ENCODE measurements at regions not wholly inside any gene's neighbourhood (a gene's known extent, or its start where the extent isn't known, plus 50 kb on each side); places are given as distances from the start of the nearest gene placed in this dataset.

- H3K27me3 ChIP-seq (ENCODE audit: control insufficient read depth in 2 of 2, insufficient read depth in 2 of 2, low read length in 2 of 2), result peaks cover 10 to 12% of the 10 kb centered on the region in 2 experiments
- no peak overlapping the region for H3K4me2 ChIP-seq (ENCODE audit: insufficient read depth, low read length)
- H3K4me3 ChIP-seq (replicated peaks in 1 of 3; ENCODE audit: insufficient read depth in 1 of 3, low read depth in 1 of 3, low read length in 3 of 3), result no peak overlapping the region
- H3K4me1 ChIP-seq (ENCODE audit: control insufficient read depth, extremely low read depth, insufficient read depth, low read length), result no peaks in the 10 kb centered on the region
- no peak overlapping the region for H3K27ac ChIP-seq (ENCODE audit: insufficient read depth, low read depth, low read length)
- no peaks in the 10 kb centered on the region for H3K9me3 ChIP-seq (replicated peaks; ENCODE audit: control insufficient read depth, insufficient read depth, low read length)
- H2AFZ ChIP-seq (ENCODE audit: low read depth, low read length), result no peak overlapping the region
- ChIA-PET POLR2A (no interaction called here), CTCF (no interaction called here)
- no peak for FAIRE-seq
- intact Hi-C loops (cut with micrococcal nuclease) (no loop called here), dilution Hi-C loops (cut with MboI; ENCODE audit: extremely low pct_ligation_motif_present, low sequenced_read_pairs) (no loop called here)
- no peaks in the 10 kb centered on the region for H3K9me1 ChIP-seq (replicated peaks; ENCODE audit: control insufficient read depth, extremely low read depth, insufficient read depth, low read length)
- TF ChIP-seq FOS (IDR thresholded peaks at IDR 0.05; ENCODE audit: borderline replicate concordance, insufficient read depth, low read length) (no peak), EZH2 (IDR thresholded peaks at IDR 0.05; ENCODE audit: borderline replicate concordance, low read depth, low read length, severe bottlenecking) (no peak), JUN (IDR thresholded peaks at IDR 0.05; ENCODE audit: borderline replicate concordance, insufficient read depth, insufficient read length, low read depth) (no peak), GATA2 (IDR thresholded peaks at IDR 0.05; ENCODE audit: insufficient read depth, insufficient read length, low read depth, low read length) (no peak)
- TF ChIP-seq, protein P1, sequence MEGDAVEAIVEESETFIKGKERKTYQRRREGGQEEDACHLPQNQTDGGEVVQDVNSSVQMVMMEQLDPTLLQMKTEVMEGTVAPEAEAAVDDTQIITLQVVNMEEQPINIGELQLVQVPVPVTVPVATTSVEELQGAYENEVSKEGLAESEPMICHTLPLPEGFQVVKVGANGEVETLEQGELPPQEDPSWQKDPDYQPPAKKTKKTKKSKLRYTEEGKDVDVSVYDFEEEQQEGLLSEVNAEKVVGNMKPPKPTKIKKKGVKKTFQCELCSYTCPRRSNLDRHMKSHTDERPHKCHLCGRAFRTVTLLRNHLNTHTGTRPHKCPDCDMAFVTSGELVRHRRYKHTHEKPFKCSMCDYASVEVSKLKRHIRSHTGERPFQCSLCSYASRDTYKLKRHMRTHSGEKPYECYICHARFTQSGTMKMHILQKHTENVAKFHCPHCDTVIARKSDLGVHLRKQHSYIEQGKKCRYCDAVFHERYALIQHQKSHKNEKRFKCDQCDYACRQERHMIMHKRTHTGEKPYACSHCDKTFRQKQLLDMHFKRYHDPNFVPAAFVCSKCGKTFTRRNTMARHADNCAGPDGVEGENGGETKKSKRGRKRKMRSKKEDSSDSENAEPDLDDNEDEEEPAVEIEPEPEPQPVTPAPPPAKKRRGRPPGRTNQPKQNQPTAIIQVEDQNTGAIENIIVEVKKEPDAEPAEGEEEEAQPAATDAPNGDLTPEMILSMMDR (IDR thresholded peaks at IDR 0.05; ENCODE audit: extremely low read depth in 1 of 2, insufficient read depth in 1 of 2, low read depth in 1 of 2, low read length in 2 of 2), result no peak
- no peak for DNase-seq (ENCODE audit: low read depth, low spot score)
- H4K20me1 ChIP-seq (replicated peaks; ENCODE audit: control insufficient read depth, extremely low read depth, insufficient read depth, low read length), result no peaks in the 10 kb centered on the region
- no TSS peak for BruUV-seq (replicated peaks)
- no peak overlapping the region for H3K9ac ChIP-seq (replicated peaks; ENCODE audit: extremely low read depth, insufficient read depth, low read length)
- no peaks in the 10 kb centered on the region for H3K36me3 ChIP-seq (ENCODE audit: control insufficient read depth in 2 of 2, extremely low read depth in 1 of 2, insufficient read depth in 2 of 2, low read length in 2 of 2)
- no peaks in the 10 kb centered on the region for H3K79me2 ChIP-seq (ENCODE audit: control insufficient read depth, insufficient read depth, low read length)
These were observed 80.2 kb upstream of the PRDM1 start for GRCh38 chr6:106005954-106006353.

DNA sequence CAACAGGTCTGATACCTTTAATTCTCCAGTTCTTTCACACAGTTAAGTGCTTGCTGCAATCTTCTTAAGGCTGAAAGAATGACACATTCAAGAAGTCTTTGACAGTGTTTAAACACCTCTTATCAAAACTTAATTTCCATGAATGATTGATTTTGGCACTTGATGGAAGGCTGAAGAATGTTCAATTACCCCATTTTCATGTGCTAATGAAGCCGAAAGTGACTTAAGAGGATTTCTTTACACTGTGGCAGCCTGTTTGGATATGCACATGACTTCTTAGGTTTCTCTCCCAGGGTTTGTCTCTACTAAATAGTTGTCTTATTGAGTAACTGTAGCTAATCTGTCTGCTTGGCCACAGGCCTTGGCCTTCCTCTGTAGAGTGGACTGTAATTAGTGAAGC, 81.1 kb upstream of the PRDM1 start:
- Histone ChIP-seq H3K36me3 (ENCODE audit: control insufficient read depth in 2 of 2, extremely low read depth in 1 of 2, insufficient read depth in 2 of 2, low read length in 2 of 2) (no peaks in the 10 kb centered on the region), H3K4me3 (replicated peaks in 1 of 3; ENCODE audit: insufficient read depth in 1 of 3, low read depth in 1 of 3, low read length in 3 of 3) (no peak overlapping the region), H3K4me2 (ENCODE audit: insufficient read depth, low read length) (no peak overlapping the region), H3K9me3 (replicated peaks; ENCODE audit: control insufficient read depth, insufficient read depth, low read length) (no peaks in the 10 kb centered on the region), H3K4me1 (ENCODE audit: control insufficient read depth, extremely low read depth, insufficient read depth, low read length) (no peaks in the 10 kb centered on the region), H3K9me1 (replicated peaks; ENCODE audit: control insufficient read depth, extremely low read depth, insufficient read depth, low read length) (no peaks in the 10 kb centered on the region), H3K79me2 (ENCODE audit: control insufficient read depth, insufficient read depth, low read length) (no peaks in the 10 kb centered on the region), H3K27me3 (ENCODE audit: control insufficient read depth in 2 of 2, insufficient read depth in 2 of 2, low read length in 2 of 2) (peaks cover 10 to 16% of the 10 kb centered on the region in 2 experiments), H3K27ac (ENCODE audit: insufficient read depth, low read depth, low read length) (no peak overlapping the region), H2AFZ (ENCODE audit: low read depth, low read length) (no peak overlapping the region), H3K9ac (replicated peaks; ENCODE audit: extremely low read depth, insufficient read depth, low read length) (no peak overlapping the region), H4K20me1 (replicated peaks; ENCODE audit: control insufficient read depth, extremely low read depth, insufficient read depth, low read length) (no peaks in the 10 kb centered on the region)
- CTCF ChIA-PET, result no interaction called here
- POLR2A ChIA-PET, result no interaction called here
- DNase-seq (ENCODE audit: low read depth, low spot score), result no peak
- TF ChIP-seq MYC (IDR thresholded peaks at IDR 0.05; ENCODE audit: low read depth, low read length), result no peak
- no peak for TF ChIP-seq GATA2 (IDR thresholded peaks at IDR 0.05; ENCODE audit: insufficient read depth, insufficient read length, low read depth, low read length)
- TF ChIP-seq, protein P2, sequence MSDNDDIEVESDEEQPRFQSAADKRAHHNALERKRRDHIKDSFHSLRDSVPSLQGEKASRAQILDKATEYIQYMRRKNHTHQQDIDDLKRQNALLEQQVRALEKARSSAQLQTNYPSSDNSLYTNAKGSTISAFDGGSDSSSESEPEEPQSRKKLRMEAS (IDR thresholded peaks at IDR 0.05; ENCODE audit: insufficient read depth, insufficient read length), result no peak
- BruUV-seq (replicated peaks), result no TSS peak
- intact Hi-C loops (cut with micrococcal nuclease), result no loop called here
- dilution Hi-C loops (cut with MboI; ENCODE audit: extremely low pct_ligation_motif_present, low sequenced_read_pairs), result no loop called here
- no peak for FAIRE-seq
